ENCODE measurements at regions not wholly inside any gene's neighbourhood (a gene's known extent, or its start where the extent isn't known, plus 50 kb on each side); places are given as distances from the start of the nearest gene placed in this dataset.

- no peak for TF ChIP-seq CTCF (IDR thresholded peaks at IDR 0.05; ENCODE audit: poor library complexity)
- no peak for TF ChIP-seq EZH2 (IDR thresholded peaks at IDR 0.05; ENCODE audit: borderline replicate concordance)
Observed at GRCh38 chr1:99587008-99587407, 58.9 kb upstream of the PALMD start.
